ENCODE measurements at regions not wholly inside any gene's neighbourhood (a gene's known extent, or its start where the extent isn't known, plus 50 kb on each side); places are given as distances from the start of the nearest gene placed in this dataset.
A peak's percentile ranks its signal among the peaks of the same experiment; 100 is the strongest.

- intact Hi-C loops (cut with DNase I), result no loop called here
- FAIRE-seq (no peak), ATAC-seq (peak in 1 of 4 donors; percentile 33), DNase-seq (no peak)
- TF ChIP-seq CTCF (IDR thresholded peaks at IDR 0.05), result no peak
- H3K36me3 ChIP-seq, result no peaks in the 10 kb centered on the region
- no peaks in the 10 kb centered on the region for H3K4me1 ChIP-seq
- H3K4me3 ChIP-seq, result no peak overlapping the region
- H3K27me3 ChIP-seq, result no peaks in the 10 kb centered on the region
- H3K27ac ChIP-seq, result no peak overlapping the region
- no peaks in the 10 kb centered on the region for H3K9me3 ChIP-seq
- WGBS, 2 donors, result 76 to 86% methylated on average over 5 of the region's 5 CpGs
These were observed 153.0 kb upstream of the ITGA4 start for GRCh38 chr2:181304011-181304844.

GRCh38 chr2:181305301-181306123, 151.7 kb upstream of the ITGA4 start:
- peak in 3 of 4 donors; percentile 25 to 59 (median 29) for ATAC-seq
- peak overlapping the region in 1 of 4 donors; percentile 23 for H3K27ac ChIP-seq

GRCh38 chr2:181306785-181307184, 150.4 kb upstream of the ITGA4 start:
- Histone ChIP-seq H3K9me3 (no peaks in the 10 kb centered on the region), H3K36me3 (no peaks in the 10 kb centered on the region), H3K27ac (no peak overlapping the region), H3K4me1 (no peaks in the 10 kb centered on the region), H3K27me3 (no peaks in the 10 kb centered on the region), H3K4me3 (no peak overlapping the region)
- ATAC-seq (no peak), FAIRE-seq (peak; percentile 5), DNase-seq (no peak)
- no peak for TF ChIP-seq CTCF (IDR thresholded peaks at IDR 0.05)
- intact Hi-C loops (cut with DNase I), result no loop called here

More at GRCh38 chr2:181305301-181306123, 151.7 kb upstream of the ITGA4 start:
- intact Hi-C loops (cut with DNase I), result no loop called here
- H3K27me3 ChIP-seq, result no peaks in the 10 kb centered on the region
- FAIRE-seq (no peak), DNase-seq (no peak)
- H3K36me3 ChIP-seq, result no peaks in the 10 kb centered on the region
- no peaks in the 10 kb centered on the region for H3K9me3 ChIP-seq
- H3K4me3 ChIP-seq, result no peak overlapping the region
- no peak for TF ChIP-seq CTCF (IDR thresholded peaks at IDR 0.05)
- H3K4me1 ChIP-seq, result no peaks in the 10 kb centered on the region
- 49% methylated on average over 6 of the region's 6 CpGs for WGBS, 2 donors

- no peaks in the 10 kb centered on the region for H3K9me3 ChIP-seq
- FAIRE-seq (no peak), DNase-seq (no peak), ATAC-seq (no peak)
- WGBS, 2 donors, result 68 to 77% methylated on average over 7 of the region's 7 CpGs
- H3K36me3 ChIP-seq, result no peaks in the 10 kb centered on the region
- no peaks in the 10 kb centered on the region for H3K4me1 ChIP-seq
- intact Hi-C loops (cut with DNase I), result no loop called here
- no peak for TF ChIP-seq CTCF (IDR thresholded peaks at IDR 0.05)
- H3K27me3 ChIP-seq, result no peaks in the 10 kb centered on the region
- no peak overlapping the region for H3K27ac ChIP-seq
- no peak overlapping the region for H3K4me3 ChIP-seq
These were observed 149.8 kb upstream of the ITGA4 start for GRCh38 chr2:181307203-181307991.
